C4-2B (cell line): ENCODE measurements at regions not wholly inside any gene's neighbourhood (a gene's known extent, or its start where the extent isn't known, plus 50 kb on each side); places are given as distances from the start of the nearest gene placed in this dataset.

ENCODE experiments used
- ZFX ChIP-seq: fragments of 450-650 bp; IDR thresholded peaks from 2 replicates; pipeline ENCODE4 v1.6.1; 2017
- TF ChIP-seq, protein P1 (sequence below): fragments of 450-650 bp; conservative IDR thresholded peaks from 2 replicates; pipeline ENCODE4 v1.5.1; 2017; ENCODE audit warnings: mild to moderate bottlenecking

DNA sequence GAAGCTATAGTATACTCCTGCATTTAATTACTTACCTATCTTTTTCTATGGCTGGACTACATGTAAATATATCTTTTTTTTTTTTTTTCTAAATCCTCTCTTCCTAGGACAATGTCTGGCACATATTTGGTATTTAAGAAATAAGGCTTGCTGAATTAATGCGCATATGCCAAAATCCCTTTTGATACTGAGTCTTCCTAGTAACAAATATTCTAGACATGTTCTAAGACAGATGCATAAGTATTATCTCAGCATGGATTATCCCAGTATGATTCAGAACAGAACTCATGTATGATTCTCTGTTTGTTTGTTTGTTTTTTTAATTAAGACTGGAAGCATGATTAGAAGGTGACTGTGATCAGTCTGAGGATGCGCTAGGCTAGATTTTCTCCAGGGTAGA is 249.8 kb upstream of the ZNF717 start:
- TF ChIP-seq, protein P1, sequence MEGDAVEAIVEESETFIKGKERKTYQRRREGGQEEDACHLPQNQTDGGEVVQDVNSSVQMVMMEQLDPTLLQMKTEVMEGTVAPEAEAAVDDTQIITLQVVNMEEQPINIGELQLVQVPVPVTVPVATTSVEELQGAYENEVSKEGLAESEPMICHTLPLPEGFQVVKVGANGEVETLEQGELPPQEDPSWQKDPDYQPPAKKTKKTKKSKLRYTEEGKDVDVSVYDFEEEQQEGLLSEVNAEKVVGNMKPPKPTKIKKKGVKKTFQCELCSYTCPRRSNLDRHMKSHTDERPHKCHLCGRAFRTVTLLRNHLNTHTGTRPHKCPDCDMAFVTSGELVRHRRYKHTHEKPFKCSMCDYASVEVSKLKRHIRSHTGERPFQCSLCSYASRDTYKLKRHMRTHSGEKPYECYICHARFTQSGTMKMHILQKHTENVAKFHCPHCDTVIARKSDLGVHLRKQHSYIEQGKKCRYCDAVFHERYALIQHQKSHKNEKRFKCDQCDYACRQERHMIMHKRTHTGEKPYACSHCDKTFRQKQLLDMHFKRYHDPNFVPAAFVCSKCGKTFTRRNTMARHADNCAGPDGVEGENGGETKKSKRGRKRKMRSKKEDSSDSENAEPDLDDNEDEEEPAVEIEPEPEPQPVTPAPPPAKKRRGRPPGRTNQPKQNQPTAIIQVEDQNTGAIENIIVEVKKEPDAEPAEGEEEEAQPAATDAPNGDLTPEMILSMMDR: no peak
- no peak for TF ChIP-seq ZFX
